Epidermal melanocyte (primary cell): ENCODE measurements at regions not wholly inside any gene's neighbourhood (a gene's known extent, or its start where the extent isn't known, plus 50 kb on each side); places are given as distances from the start of the nearest gene placed in this dataset.

ENCODE experiments used
- DNase-seq: peaks from one replicate; pipeline ENCODE4 v3.0.0; 2011; ENCODE audit warnings: low spot score; ENCODE audit not compliant: insufficient read length

DNA sequence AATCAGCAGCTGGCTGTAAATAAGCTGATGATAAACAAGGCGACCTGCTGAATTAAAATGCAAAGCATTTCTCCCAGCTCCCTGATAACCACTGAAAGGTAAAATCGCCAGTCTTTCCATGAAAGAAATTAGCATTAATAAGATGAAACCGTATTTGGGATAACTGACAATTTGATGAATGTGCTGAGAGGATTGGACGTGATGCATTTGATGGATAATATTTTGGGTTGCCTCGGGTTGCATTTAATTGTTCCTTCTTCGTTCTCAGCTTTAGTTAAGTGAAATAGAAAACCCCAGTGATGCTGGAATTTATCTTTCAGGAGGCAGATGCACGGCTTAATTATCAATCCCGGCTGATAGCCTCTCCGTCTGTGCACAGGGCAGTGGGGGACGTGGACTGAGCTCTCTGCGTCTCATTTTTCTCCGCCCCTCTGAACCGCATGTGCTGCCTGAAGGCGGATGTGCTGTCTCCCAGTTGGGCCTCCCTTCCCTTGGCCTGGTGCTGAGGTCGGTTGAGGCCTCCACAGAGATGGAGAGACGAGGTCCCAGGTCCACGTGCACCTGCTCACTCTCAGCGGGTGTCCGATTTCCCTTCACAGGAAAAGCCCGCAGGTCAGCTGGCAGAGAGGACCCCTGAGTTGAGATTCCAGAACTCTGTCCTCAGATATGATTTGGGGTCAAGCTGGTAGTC lies 846.2 kb downstream of the BRD1 start:
- DNase-seq, result no peak

DNA sequence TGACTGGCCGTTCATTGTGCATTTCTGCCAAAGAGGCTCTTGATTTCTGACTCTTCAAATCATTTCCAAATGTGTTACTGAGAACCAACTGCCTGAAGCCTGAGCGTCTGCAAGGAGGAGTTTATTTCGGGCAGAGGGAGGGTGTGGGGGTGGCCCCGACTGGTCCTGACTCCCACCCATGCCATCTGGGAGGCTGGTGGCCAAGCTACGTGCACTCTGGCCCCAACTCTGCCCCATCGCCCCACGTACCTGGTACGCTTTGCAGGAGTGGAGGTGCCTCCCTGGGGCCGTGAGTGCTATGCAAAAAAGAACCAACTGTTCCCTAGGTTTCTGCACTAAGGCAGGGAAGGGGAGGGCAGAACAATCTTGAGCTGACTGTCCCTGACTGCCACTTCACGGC lies 846.8 kb downstream of the BRD1 start:
- no peak for DNase-seq

DNA sequence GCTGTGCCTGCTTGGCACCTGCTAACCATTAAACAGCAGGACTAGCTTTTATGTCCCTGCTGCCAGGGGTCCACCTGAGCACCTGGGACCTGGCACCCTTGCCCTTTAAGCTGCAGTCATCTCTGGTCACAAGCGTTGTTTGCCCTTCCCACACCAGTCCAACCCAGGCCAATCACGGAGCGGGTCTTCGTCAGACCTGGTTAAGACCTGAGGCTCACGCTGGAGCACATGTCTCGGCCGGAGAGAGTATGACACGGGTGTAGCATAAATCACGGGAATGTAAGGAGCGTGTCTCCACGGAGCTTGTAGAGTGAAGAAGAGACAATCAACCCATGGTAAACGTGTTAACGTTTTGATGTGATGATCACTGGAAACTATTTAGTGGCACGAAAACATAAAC lies 847.3 kb downstream of the BRD1 start:
- no peak for DNase-seq

DNA sequence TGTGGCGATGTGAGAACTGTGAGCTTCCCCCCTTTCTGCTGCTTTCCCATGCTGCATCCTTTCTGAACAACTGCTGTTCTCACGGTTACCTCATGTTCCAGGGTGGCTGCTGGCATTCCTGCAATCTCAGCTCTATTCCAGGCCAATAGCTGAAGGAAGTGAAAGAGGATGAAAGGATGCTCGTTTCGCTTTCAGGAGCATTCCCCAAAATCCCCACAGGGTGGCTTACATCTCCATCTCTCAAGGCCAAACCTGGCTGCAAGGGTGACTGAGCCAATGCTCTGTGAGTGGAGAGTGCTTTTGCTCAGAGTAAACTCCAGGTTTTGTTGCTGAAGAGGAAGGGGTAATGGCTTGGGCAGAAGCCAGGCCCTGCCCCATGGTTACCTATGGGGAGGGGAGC lies 848.2 kb downstream of the BRD1 start:
- DNase-seq, result no peak

DNA sequence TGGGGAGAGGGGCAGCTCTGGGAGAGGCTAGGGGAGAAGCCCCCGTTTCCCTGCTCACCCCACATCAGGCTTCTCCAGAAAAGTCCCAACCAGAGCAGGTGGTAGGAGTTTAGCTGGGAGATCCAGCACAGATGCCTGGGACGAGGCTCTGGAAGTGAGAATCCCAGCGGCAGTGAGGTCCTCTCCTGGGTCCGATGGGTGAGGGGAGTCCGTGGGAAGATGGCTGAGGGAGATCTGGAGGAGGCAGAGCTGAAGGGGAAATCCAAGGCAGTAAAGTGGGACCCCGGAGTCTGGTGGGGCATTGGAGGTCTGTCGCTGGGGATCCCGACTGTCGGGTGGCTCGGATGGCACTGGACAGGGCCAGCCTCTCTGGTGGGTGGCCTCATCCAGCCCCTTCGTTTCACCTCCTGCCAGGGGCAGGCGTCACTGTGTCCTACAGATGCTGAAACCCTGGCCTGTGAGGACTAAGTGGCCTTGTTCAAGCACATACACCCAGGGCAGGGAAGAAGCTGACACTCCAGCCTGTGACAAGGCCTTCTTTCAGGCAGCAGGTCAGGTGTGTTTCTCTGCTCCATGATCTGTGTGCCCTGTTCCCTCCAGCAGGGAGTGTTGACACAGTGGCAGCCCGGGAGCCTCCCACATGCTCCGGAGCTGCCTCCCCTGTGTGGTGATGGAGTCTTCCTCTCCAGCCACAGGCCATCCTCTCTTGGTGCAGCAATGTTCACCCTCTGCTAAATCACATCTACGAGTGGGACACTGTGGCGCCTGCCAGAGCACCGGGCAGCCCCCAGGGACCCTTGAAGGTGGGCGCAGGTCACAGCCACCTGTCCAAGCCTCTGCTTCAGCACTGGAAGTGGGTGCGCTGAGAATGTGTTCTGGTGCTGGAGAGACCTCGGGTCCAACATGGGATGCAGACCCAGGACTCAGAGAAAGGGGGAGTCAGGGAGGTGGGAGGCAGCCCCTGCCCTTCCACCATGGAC lies 850.8 kb downstream of the BRD1 start:
- no peak for DNase-seq

DNA sequence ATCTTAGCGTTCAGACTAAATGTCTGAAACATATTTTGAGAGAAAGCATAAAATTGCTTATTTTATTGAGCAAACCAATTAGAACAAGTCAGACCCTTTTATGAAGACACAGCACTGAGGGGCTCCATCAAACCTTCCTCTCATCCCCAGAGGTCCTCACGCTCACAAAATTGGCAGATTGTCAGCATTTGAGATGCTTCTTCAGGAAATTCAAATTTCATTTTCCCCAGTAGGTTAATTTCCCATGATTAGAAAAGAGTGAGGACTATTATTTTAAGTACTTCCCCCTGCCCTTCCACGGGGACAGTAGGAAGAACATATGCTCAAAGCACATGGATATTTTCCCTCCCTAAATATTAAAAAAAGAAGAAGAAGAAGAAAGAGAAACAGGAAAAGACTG lies 851.8 kb downstream of the BRD1 start:
- no peak for DNase-seq

DNA sequence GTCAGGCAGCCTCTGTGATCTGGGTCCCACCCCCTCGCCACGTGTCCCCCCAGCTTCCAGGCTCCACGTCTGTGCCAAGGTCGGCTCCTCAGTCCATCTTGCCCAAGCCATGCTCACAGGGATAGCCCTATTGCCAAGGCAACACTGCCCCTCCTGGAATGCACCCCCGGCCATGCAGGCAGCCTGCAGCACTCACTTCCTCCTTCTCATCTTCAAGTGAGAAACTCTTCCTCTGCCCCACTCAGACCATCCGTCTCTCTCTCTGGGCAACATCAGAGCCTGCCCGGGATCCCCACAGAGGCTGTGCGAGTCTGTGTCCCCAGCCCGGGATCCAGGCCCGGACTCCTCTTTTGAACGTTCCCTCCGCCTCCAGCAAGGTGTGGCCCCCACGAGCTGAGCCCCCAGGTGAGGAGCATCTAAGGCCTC lies 852.3 kb downstream of the BRD1 start:
- no peak for DNase-seq

DNA sequence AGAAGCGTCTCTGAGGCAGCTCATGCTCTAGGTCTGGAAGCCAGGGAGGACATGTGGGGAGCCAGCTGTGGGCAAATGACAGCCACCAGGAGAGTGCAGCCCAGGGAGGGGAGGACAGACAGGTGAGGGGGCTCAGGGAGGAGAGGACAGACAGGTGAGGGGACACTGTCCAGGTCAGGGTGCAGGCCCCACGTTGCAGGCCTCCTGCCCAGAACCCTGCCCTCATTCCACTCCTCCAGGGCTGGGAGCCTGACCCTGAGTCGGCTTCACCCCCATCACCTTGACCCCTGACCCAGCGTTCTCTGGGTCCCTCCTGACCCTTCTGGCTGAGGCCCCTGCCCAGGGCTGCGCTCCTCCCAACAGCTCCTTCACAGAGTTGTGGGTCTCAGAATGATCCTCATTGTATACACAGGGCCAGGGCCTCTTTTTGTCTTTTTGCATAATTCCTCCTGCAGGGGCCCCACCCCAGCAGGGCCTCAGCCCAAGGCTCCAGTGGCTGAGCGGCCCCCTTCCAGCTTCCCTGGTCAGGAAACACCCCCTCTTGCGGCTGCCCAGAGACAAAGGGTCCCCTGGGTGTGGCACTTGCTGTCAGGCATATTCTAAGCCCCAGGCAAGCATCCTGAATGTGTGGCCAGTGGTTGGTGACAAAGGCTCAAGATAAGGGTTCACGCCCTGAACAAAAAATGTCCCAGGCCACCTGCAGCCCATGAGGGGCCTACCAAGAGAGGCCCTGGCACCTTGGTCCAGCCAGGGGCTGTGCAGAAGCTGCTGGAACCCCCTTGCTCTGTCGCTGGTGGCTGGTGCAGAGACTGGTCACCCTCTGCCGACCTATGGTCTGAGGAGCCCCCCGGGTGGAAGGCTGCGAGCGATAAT lies 853.0 kb downstream of the BRD1 start:
- DNase-seq, result no peak

DNA sequence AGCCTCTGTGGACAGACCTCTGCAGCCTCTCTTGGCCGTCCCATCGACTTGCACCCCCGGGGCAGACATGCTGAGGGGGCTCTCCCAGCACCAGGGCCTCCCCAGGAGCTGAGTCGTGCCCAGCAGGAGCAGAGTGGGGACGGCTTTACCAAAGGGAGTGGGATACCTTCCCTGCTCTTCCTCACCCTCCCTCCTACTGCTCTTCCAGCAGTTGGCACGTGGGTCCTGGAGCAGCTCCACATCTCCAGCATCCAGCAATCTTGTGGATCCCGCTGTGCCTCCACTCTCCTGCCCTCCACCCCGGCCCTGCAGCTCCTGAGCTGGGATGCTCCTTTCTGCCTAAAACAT lies 854.0 kb downstream of the BRD1 start:
- no peak for DNase-seq

DNA sequence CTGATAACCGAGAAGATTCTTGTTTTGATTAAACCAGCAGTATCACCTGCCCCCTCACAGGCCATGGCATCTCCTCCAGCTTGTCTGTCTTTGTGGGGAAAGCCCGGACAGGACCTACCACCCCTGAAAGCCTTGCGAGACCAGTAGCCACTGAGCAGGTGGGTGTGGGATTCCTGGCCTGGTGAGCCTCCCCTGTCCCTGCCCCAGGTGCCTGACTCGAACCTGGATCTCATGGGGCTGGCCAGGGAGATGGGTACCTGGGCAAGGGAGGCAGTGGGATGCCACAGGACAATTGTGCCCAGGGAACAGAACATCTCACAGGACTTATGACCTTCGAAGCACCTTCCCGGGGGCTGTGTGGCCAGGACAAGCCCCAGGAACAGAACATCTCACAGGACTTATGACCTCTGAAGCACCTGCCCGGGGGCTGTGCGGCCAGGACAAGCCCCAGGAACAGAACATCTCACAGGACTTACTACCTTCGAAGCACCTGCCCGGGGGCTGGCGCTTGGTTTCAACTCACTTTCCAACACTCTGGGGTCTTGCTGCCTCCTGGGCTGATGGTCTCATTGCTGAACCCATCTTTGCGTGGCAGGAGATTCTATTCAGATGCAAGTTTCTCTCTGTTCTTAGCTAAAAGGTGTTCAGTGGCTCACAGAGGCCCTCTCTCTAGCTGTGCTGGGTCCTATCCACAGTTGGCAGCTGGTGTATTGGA lies 854.5 kb downstream of the BRD1 start:
- no peak for DNase-seq

DNA sequence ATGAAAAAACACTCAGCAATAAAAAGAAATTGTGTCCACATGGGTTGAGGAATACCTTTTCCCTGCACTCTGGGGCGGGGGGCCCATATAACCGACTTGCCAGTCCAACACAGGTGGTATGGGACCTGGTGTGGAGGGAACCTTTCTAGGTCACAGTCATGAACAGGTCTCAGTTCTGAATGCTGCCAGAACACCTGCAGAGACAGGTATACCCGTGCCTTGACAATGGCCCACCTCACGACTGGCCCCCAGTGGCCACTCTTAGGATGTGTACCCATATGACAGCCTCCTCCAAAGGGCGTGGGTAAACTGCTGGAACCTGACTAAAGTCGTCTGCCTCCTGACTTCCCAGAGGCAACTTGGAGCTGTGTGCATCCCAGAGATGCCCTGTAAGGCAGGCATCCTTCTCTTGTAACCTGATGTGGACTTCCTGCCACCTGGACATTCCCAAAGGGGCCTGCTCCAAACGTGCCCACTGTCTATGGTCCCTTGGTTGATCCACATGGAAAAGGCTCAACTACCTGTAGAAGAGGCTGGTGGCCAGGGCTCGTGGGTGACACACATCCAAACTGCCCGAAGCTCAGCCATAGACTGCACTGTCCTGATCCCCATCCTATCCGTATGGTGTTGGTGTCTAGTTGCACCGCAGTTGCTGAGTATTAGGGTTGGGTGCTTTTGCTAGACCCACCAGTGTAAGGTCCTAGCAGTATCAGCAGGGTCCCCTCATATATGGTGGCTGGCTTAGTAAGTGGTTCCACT lies 859.3 kb downstream of the BRD1 start:
- DNase-seq, result no peak

DNA sequence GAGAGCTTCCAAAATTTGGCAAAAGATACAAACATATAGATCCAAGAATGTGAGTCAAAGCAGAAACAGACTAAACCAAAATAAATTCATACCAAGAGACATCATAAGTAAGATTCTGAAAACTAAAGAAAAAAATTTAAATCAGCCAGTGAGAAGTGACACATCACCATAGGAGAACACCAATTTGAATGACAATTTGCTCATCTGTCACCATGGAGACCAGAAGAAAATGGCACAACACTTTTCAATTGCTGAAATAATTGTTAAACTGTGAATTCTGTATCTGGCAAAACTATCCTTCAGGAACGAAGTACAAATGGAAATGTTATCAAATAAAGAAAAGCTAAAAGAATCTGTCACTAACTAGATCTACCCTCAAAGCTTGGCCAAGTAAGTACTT lies 864.3 kb downstream of the BRD1 start:
- DNase-seq, result no peak

DNA sequence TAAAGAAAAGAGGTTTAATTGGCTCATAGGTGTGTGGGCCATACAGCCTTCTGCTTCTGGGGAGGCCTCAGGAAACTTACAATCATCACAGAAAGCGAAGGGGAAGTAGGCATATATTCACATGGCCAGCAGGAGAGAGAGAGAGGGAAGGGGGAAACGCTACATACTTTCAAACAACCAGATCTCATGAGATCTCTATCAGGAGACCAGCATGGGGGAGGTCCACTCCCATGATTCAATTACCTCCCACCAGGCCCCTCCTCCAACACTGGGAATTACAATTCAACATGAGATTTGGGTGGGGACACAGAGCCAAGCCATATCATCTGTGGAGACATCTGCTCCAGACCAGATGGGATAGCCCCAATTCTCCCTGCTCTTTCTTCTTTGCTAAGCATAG lies 866.0 kb downstream of the BRD1 start:
- no peak for DNase-seq

DNA sequence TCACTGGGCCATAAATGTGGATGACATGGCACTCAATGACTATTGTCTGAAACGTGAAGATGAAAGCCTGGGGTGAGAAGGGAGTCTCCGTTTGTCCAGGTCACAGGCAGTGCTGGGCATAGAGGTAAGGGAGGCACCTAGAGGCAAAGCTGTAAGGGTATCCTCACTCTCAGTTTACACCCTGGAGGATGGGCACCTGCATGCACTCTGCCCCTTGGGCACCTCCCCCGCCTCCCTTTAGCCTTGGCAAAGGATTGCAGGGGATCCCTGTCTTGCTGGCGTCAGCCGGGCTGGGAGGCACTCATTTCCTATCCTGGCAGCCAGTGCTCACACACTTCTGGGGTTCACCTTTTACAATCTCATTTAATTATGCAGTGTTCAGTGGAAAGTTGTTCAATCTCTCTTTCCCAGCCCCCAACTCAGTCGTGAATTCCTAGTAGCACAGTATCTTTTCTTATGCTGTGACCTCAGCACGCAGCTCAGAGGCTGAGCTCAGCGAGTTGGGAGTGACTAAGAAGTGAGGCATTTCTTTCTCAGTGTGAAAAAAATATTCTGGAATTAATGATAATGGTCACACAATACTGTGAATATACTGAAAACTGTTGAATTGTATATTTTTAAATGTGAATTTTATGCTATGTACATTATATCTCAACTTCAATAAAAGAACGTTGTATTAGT lies 866.6 kb downstream of the BRD1 start:
- DNase-seq, result no peak

DNA sequence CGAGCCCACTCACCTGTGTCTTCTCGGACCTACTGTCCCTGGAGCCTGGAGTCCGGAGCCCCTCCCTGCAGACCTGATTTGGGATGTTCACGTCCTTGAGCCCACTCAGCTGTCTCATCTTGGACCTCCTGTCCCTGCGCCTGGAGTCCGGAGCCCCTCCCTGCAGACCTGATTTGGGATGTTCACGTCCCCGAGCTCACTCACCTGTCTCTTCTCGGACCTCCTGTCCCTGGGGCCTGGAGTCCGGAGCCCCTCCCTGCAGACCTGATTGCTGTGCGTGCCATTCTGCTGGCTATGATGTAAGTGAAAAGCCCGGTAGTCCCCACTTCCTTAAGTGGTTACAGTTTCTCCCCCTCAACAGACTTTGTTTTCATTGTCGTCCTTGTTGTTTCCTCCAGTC lies 867.1 kb downstream of the BRD1 start:
- no peak for DNase-seq

DNA sequence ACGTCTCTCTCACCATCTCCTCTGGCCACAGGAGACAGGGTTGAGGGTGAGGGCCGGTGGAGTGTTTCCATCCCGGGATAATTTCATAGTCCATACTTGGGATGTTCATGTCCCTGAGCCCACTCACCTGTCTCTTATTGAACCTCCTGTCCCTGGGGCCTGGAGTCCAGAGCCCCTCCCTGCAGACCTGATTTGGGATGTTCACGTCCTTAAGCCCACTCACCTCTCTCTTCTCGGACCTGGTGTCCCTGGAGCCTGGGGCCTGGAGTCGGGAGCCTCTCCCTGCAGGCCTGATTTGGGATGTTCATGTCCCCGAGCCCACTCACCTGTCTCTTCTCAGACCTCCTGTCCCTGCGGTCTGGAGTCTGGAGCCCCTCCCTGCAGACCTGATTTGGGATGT lies 868.2 kb downstream of the BRD1 start:
- DNase-seq, result no peak

DNA sequence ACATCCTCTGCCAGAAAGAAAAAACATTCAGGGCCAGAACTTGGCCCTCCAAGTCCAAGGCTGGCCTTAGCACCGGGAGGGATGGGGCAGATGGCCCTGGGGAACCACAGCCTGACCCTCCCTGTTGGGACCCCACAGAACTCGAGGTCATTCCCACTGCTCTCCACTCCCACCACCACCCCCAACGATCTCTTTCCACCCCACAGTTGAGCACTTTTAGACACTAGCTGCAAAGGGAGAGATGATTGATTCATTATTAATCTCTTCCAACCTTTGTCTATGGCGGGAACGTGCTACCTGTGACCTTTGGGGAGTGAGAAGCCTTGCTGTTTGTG lies 869.7 kb downstream of the BRD1 start:
- DNase-seq, result no peak

DNA sequence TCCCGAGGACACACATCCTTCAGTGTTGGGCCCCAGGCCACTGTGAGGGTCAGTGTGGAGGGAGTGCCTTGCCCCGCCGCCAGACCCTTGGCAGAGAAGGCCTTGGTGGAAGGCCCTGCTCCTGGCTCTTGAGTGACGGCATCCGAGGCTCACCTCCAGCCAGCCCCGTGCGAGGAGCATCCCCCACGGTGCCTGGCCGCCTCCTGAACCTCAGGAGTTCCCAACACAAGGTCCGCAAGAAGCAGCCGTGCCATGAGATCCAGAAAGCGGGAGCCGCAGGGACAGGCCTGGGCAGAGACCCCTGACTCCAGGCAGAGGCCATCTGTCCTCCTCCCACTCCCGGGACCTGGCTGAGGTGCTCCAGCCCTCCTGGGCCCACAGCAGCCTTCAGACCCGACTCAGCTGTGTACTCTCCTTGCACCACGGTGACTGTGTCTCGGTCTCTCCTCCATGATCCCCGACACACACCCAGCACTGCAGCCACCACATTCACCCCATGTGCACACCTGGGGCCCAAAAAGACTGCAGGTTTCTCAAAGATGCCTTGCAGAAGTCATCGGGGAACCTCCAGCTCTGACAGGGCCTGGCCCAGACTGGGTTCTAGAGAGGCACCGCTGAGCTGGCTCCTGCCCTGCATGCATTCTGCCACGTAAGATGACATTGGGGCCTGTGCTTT lies 870.2 kb downstream of the BRD1 start:
- no peak for DNase-seq
